Raji (cell line): ENCODE measurements at regions not wholly inside any gene's neighbourhood (a gene's known extent, or its start where the extent isn't known, plus 50 kb on each side); places are given as distances from the start of the nearest gene placed in this dataset.

Experiments used
- POLR2A ChIP-seq: IDR thresholded peaks from 2 replicates; pipeline ENCODE4 v1.6.1; 2011; ENCODE audit warnings: low read depth, low read length, control low read depth; ENCODE audit not compliant: insufficient read depth

DNA sequence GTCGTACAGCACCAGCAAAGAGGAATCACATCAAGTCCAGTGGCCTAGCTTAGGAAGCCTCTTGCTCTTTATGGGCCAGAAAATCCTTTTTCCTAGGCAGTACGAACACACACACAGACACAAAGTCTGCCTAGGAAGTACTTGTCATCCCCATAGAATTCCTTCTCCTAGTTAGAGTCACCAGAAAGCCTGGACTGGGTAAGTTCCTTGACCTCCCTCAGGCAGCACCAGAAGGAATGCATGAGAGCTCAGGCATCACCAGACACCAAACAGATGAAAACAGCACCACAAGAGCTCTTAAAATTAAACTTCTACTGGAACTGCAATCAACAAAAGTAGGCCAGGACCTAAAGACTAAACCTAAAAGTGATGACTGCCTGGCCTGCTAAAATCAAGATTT, 192.9 kb upstream of the CCDC54 start:
- no peak for TF ChIP-seq POLR2A

DNA sequence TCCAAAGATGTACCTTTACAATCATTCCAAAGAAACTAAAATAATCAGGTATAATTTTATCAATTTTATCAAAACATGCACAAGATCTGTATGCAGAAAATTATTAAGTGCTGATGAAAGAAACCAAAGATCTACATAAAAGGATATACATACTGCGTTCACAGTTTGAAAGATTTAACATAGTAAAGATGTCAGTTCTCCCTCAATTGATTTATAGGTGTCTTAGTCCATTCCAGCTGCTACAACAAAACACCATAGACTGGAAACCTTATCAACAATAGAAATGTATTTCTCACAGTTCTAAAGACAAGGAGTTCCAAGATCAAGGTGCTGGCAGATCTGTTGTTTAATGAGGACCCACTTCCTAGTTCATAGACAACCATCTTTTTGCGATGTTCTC, 189.0 kb upstream of the CCDC54 start:
- no peak for TF ChIP-seq POLR2A

GRCh38 chr3:107189158-107189791, 188.0 kb upstream of the CCDC54 start:
- TF ChIP-seq POLR2A = no peak

DNA sequence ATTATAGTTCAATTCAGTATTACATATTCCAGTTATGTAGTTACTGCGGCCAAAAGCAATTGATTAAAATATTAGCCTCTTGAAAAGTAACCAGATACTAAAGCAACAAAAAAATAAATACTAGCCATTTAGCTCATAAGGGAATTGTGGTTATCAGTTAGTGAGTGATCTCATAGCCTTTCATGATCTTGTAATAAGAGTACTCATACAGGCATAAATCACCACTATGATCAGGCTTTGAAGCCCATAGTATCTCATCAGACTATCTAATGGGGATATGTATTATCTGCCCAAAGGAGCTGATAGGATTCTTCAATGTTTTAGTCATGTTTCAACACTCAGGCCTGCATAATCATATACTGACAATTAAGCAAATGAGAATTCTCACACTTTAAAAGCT, 184.1 kb upstream of the CCDC54 start:
- TF ChIP-seq POLR2A = no peak

DNA sequence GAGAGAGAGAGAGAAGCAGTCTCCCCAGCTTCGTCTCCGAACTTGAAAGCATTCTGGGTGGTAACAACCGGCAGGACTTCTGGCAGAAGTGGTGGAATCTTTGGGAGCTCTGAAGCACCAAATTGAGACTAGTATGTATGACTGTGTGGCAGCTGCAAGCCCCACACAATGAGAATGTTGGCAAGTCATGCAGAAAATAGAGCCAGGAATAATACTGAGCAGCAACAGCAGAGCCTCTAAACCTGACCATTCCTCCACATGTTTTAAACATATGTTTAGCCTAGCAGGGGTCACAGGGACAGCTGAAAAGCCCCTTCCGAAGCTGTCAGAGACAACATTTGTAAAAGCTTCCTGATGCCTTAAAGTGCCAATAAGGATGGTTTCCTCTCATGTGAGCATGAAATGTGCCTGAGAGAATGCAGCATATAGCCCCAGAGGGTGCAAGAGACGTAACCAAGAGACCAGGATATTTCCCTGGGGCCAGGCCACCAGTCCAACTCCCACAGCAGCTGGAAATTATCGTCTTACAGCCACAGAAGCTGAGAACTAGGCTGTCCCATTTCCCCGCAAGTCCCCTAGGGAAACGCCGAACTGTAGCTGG, 178.6 kb upstream of the CCDC54 start:
- TF ChIP-seq POLR2A = no peak

- TF ChIP-seq POLR2A = no peak
These were observed 176.1 kb upstream of the CCDC54 start for GRCh38 chr3:107201146-107201545.

GRCh38 chr3:107204121-107204520, 173.1 kb upstream of the CCDC54 start:
- no peak for TF ChIP-seq POLR2A

GRCh38 chr3:107205358-107205757, 171.9 kb upstream of the CCDC54 start:
- TF ChIP-seq POLR2A = no peak

- TF ChIP-seq POLR2A = no peak
These were observed 171.1 kb upstream of the CCDC54 start for GRCh38 chr3:107206141-107206540.

DNA sequence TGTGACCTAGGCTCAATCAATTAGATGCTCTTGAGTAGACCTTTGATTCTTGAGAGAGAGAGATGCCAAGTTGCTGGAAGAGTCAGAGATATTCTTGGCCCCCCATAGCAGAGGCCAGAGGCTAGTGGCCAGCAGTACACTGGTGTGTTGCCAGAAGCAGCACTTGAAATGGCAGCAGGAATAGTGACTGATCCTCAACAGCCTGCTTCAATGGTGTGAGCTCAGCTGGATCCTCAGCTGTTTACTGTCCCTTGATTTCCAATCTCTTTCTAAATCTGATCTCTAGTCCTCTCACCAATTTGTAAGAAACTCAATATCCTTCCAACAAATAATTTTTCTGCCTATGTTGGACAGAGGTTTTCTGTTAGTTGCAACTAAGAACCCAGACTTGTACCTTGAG, 170.3 kb upstream of the CCDC54 start:
- TF ChIP-seq POLR2A = no peak

GRCh38 chr3:107208100-107208499, 169.1 kb upstream of the CCDC54 start:
- TF ChIP-seq POLR2A = no peak

DNA sequence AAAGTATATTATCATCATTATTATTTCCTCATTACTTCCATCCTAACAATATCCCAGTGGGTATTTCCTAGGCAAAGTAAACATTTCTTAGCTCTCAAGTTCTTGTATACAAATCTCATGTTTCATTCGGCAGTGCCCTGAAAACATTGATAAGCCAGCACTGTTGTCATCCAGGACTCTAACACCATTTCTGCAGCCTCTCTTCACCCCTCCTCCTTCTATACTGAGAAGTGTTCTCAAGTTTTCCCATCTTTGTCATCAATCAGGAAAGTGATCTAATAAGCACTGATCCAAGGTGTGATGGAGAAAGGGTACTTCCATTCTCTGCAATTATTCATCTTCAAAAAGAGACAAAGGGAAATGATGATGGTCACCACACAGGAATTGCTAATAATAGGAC, 168.4 kb upstream of the CCDC54 start:
- no peak for TF ChIP-seq POLR2A

GRCh38 chr3:107209302-107209990, 167.8 kb upstream of the CCDC54 start:
- no peak for TF ChIP-seq POLR2A

GRCh38 chr3:107211608-107212007, 165.6 kb upstream of the CCDC54 start:
- TF ChIP-seq POLR2A = no peak

DNA sequence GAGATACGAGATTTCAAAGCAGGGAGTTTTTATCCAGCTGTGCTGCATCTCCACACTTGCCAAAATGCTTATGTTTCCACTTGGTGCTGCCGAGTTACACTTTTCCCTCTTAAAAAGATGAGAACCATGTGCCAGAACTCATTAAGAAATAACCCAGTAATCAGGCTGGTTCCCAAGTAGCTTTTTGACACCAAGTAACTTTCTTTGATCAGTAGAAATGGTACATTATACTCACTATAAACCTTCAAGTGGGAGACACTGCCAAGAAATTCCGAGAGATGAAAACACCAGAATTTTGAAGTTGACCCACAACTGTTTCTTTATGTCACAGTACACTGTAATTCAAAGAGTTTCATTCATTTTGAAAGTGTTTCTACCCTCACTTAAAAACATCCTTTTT, 164.6 kb upstream of the CCDC54 start:
- no peak for TF ChIP-seq POLR2A

GRCh38 chr3:107213044-107213669, 164.1 kb upstream of the CCDC54 start:
- no peak for TF ChIP-seq POLR2A
